GM03348 (cell line): ENCODE measurements at regions not wholly inside any gene's neighbourhood (a gene's known extent, or its start where the extent isn't known, plus 50 kb on each side); places are given as distances from the start of the nearest gene placed in this dataset.
"Not testable (repeated sequence)": the region's sequence is repeated elsewhere in the genome, so short reads cannot be mapped to it uniquely, and the experiment has no call there.

ENCODE experiments used
- DNase-seq: peaks from one replicate; pipeline ENCODE4 v3.0.0; 2012; ENCODE audit warnings: low spot score

DNA sequence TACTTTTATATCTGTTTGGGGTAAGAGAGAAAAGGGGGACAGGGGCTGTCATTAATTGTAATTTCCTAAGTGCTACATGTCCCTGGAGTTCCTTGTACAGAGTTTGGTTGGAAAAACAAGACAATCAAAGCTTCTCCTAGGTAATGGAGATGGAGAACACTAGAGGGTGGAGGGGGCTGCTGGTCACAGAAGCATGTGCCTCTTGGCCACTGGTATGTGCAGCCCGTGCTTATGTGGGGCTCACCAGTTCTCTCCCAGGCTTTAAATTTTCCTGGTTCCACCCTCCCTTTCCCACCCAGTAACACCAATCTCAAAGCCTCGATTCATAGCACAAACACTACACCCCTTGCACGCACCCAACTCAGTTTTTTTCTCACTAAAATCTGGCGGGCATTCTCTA, 165.6 kb downstream of the SAMD5 start:
- DNase-seq: no peak

DNA sequence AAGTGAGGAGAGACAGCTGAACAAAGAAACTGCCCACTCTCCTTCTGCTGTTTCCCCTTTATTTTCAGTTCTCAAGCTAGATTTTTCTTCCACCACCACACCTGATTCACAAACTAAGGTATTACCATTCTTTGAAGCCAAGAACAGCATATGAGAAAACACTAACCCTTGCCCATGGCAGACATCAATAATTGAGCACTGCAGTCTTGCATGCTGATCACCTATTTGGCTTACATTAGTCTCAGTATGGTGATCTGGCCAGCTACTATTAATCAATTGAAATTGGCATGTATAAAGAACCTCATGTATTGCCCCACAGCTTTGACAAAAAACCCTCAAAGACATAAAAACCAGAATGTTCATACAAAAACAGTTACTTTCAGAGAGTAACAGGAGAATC, 166.3 kb downstream of the SAMD5 start:
- DNase-seq: no peak

- no peak for DNase-seq
These were observed 166.8 kb downstream of the SAMD5 start for GRCh38 chr6:147675281-147675680.

DNA sequence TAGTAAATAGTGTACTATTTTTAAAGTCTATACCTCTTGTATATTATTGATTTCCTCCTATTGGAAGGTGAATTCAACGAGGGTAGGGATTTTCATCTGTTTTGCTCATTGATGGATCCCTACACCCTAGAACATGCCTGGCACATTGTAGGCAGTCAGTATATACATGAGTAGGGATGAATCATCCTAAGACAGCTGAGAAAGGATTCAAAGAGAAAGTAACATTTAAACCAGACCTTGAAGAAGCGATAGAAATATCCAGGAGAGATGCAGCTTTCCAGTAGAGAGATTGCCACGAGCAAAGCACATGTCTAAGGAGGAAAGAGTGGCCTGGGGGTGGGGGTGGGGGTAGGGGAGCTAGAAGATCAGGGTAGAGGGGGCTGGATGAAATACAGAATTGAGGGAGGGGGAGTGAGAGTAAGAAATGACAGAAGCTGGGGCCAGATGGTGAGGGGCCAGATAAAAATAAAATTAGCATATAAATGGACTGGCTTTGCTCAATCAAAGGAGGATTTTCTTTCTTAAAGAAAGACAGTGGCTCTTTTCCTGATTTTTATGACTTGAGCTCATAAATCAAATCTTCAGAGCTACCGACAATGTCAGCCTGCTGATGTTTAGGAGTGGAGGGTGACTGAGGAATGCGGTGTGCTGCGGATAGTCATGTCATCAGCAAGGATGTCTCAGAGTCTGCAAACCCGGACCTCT, 168.2 kb downstream of the SAMD5 start:
- DNase-seq: no peak

DNA sequence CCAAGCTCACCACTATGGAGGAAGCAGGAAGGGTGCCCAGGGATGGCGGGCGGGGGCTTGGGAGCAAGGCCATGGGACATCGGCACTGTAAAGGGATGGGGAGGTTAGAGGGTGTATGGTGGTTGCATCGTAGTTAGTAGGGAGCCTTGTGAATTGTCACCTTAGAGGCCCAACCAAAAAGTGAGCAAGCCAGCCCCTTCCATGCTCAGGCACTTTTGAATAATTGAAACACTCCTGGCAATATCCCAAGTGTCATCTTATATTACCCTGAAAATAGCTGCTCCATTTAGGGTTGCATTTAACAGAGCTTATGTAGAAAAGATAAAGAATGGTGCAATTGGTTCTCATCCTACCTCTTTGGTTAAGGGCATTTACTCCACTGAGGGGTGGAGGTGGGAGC, 169.2 kb downstream of the SAMD5 start:
- DNase-seq: no peak

DNA sequence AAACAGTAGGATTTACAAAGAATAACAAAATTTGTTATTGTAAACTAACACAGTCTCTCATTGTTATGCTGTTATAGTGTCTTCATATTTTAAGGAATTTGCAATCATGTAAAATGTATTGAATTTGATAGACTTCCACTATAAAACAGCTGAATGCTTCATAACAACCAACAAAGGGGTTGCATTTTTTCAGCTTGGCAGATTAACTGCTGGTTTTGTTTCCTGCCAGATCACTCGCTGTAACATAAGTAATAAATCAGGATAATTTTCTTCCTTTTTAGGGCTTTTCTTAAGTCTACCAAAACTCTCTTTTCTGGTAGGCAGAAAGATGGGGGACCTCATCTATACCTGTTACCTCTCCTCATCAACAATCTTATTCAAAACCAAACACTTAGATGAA, 169.8 kb downstream of the SAMD5 start:
- DNase-seq: no peak

GRCh38 chr6:147684906-147685305, 176.4 kb downstream of the SAMD5 start:
- DNase-seq: no peak

- no peak for DNase-seq
These were observed 180.9 kb downstream of the SAMD5 start for GRCh38 chr6:147689398-147689797.

- no peak for DNase-seq
These were observed 183.0 kb downstream of the SAMD5 start for GRCh38 chr6:147691446-147691845.

GRCh38 chr6:147693181-147693580, 184.7 kb downstream of the SAMD5 start:
- DNase-seq: no peak

DNA sequence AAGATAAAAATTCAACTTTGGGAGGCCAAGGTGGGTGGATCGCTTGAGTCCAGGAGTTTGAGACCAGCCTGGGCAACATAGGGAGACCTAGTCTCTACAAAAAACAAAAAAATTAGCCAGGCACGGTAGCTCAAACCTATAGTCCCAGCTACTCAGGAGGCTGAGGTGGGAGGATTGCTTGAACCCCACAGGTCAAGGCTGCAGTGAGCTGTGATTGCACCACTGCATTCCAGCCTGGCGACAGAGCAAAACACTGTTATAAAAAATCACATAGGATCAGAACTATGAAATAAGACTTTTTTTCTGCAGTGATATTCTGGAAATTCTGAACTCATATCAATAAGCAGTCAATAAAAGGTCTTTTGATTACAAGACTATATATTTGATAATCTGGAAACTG, 186.1 kb downstream of the SAMD5 start:
- DNase-seq: not testable (repeated sequence)

GRCh38 chr6:147695819-147696218, 187.3 kb downstream of the SAMD5 start:
- no peak for DNase-seq

DNA sequence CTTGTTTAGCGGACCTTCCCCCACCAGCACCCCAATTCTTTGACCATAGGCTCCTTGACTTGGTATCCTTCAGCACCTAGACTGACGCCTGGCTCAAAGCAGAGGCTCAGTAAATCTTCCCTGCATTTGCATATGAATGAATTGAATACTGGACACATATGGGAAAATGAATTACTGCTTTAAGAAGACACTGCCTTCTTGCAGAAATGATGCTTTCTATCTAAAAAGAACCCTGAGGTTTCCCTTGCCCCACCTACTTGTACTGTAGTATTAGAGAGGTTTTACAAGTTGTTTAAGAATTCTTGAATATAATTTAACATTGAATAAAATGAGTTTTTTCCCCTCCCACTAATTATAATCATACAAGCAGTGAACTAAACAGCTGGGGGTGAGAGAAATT, 190.7 kb downstream of the SAMD5 start:
- DNase-seq: no peak

GRCh38 chr6:147699637-147700036, 191.1 kb downstream of the SAMD5 start:
- no peak for DNase-seq

- DNase-seq: no peak
These were observed 192.1 kb downstream of the SAMD5 start for GRCh38 chr6:147700436-147701209.

DNA sequence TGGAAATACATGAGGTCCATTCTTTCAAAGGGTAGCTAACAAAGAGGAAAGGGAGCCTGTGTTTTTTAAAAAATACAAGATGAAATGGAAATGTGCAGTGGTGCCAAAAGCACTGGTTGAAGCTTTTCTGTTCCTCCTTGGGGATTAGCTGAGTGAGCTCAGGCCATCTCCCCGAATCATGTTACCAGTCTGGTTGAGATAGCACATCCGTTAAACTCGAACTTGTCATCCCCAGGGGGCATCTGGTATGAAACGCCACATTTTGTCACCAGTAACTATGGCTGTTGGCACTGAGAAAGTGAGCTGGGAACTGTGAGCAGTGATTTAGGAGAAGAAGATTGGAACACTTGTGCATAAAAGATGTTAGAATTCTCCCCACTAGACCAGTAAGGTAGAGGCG, 196.2 kb downstream of the SAMD5 start:
- no peak for DNase-seq

DNA sequence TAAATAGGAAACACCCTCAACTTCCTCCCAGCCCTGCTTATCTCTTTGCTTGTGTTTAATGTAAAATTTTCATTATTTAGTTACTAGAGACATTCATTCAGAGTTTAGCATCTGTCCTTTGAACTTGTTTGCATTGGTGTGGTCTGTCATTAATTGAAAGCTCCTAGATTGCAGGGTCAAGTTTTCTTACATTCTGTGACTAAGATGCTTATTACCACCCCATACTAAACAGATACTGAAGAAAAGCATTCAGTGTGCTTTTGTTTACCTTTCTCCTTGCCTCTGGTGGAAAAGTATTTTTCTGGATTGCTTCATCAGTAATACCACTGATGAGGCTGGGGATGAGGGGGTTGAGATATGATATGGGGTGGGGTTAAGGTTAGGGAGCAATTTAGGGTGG, 199.0 kb downstream of the SAMD5 start:
- no peak for DNase-seq

DNA sequence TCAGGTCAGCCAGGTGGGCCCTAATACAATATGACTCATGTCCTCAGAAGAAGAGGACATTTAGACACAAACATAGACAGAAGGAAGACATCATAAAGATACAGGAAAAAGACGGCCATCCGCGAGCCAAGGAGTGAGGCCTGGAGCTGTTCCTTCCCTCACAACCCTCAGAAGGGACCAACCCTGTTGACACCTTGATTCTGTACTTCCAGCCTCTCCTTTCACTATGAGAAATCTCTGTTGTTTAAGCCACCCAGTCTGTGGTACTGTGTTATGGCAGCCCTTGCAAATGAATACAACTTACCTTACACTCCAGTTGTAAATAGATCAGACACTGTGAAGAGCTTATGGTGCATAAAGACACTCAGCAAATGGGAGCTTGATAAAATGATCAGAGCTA, 199.7 kb downstream of the SAMD5 start:
- no peak for DNase-seq

DNA sequence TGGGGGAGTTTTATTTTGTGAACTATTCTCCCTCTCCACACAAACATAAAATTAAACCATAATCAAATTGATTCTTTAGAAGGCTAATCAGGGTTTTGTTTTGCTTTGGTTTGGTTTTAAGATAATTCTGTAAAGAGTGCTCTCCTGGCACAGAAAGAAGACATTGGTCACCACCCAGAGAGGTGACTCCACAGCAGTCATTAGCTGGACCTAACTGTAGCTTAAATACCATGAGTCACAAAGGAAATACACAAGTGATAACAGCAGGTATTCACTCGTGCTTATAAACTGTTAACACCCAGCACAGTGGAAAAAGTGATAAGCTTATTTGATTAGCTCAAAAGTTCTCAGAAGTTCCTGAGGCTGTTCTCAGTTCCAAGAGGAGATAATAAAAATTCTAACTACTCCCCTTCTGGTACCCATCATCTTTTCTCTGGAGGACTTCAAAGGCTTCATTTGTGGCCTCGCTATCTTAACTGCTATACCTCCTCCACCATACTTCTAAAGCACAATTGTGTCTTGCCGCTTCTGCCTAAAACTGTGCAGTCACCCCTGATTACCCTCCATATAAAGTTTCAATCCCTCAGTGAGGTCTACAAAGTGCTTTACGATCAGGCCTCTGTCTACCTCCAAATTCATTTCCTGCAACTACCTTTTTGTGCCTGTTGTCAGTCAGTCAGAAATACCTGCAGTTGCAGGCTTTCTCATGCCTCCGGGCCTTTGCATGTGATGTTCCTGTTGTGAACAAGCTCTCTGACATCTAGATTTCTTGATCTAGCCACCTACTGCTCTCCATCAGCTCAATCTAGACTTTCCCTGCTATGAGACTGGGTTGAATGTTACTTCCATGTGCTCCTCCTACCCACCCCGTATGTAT, 201.1 kb downstream of the SAMD5 start:
- DNase-seq: no peak

- DNase-seq: no peak
These were observed 202.4 kb downstream of the SAMD5 start for GRCh38 chr6:147710890-147711289.

- DNase-seq: no peak
These were observed 203.0 kb downstream of the SAMD5 start for GRCh38 chr6:147711476-147711875.

DNA sequence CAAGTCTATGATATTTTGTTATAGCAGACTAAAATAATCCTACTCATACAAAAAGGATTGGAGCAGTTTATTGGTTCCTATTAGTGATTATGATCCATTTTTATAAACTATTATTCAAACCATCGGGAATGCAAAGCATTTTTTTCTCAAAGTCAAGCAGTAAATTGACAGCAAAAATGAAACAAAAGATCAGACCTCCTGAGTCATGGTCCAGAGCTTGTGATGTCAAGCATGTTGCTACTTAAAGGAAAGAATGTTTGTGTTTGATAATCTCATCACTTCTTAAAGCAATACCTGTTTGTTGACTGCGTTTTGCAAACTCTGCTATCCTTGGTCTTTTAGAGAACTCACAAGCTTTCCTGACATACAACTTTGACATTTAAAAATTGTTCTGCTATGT, 204.4 kb downstream of the SAMD5 start:
- DNase-seq: no peak

DNA sequence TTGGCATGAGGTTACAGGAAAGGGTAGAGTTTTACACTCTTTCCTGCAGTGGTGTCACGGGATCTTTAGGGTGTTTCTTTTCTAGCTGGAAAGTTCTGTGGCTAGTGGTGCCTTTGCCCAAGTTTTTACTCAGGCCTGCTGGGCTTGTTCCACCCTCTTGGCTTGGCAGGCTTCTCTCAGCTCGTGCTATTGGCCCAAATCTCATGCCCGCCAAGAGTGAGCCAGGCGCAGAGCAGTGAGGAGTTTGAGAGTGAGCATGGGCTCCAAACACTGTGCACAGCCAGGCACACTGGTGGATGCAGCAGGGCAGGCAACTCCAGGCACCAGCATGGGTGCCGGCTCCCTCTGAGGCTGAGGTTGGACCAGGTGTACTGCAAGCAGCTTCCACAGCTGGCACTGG, 206.5 kb downstream of the SAMD5 start:
- DNase-seq: no peak
